Neural progenitor cell (in vitro differentiated cells): ENCODE measurements at regions not wholly inside any gene's neighbourhood (a gene's known extent, or its start where the extent isn't known, plus 50 kb on each side); places are given as distances from the start of the nearest gene placed in this dataset.

Experiments
- EZH2 ChIP-seq: fragments of 200-600 bp; sonication (generic); IDR thresholded peaks from 2 replicates; pipeline ENCODE4 v1.6.1; 2017; ENCODE audit warnings: antibody characterized with exemption, mild to moderate bottlenecking, moderate library complexity
- TF ChIP-seq, protein P1 (sequence below): fragments of 200-600 bp; sonication (generic); IDR thresholded peaks from 2 replicates; pipeline ENCODE4 v1.5.1; 2017; ENCODE audit warnings: antibody characterized with exemption, mild to moderate bottlenecking

DNA sequence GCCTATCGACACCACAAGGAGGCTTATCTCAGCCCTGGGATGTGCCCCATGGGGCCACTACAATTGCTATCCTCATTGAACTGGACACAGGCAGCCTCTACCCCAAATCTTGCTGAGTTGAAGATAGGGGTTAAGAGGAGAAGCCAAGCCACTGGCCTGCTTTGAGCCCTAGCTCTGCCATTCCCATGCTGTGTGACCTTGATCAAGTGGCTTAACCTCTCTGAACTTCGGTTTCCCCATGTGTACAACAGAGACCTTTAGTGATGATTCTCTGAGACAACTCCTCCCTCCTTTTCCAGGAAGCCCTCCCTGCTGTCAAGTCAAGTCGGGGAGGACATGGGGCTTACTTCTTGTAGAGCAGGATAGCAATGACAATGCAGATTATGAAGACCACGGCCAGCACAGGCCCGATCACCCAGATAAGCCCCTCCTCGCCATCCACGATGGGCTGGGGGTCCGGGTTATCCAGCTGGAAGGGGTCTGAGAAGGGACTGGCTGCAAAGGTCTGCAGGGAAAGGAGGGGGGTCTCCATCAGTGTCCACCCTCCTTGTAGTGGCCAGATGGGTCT is 121.6 kb downstream of the PTPRS start:
- TF ChIP-seq, protein P1, sequence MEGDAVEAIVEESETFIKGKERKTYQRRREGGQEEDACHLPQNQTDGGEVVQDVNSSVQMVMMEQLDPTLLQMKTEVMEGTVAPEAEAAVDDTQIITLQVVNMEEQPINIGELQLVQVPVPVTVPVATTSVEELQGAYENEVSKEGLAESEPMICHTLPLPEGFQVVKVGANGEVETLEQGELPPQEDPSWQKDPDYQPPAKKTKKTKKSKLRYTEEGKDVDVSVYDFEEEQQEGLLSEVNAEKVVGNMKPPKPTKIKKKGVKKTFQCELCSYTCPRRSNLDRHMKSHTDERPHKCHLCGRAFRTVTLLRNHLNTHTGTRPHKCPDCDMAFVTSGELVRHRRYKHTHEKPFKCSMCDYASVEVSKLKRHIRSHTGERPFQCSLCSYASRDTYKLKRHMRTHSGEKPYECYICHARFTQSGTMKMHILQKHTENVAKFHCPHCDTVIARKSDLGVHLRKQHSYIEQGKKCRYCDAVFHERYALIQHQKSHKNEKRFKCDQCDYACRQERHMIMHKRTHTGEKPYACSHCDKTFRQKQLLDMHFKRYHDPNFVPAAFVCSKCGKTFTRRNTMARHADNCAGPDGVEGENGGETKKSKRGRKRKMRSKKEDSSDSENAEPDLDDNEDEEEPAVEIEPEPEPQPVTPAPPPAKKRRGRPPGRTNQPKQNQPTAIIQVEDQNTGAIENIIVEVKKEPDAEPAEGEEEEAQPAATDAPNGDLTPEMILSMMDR: no peak
- no peak for TF ChIP-seq EZH2
